ENCODE measurements at regions not wholly inside any gene's neighbourhood (a gene's known extent, or its start where the extent isn't known, plus 50 kb on each side); places are given as distances from the start of the nearest gene placed in this dataset.
"Not testable (repeated sequence)": the region's sequence is repeated elsewhere in the genome, so short reads cannot be mapped to it uniquely, and the experiment has no call there.

GRCh38 chr6:159529934-159530333 is 163.1 kb downstream of the SOD2 start:
- no peak for DNase-seq (ENCODE audit: low read depth)
- Histone ChIP-seq H3K4me3 (ENCODE audit: low read depth, low read length) (no peak overlapping the region), H3K27me3 (ENCODE audit: control insufficient read depth, insufficient read depth, low read length) (no peaks in the 10 kb centered on the region), H3K36me3 (ENCODE audit: control insufficient read depth, insufficient read depth, low read length) (no peaks in the 10 kb centered on the region)
- no peak for TF ChIP-seq CTCF (IDR thresholded peaks at IDR 0.05; ENCODE audit: insufficient read depth, low read length, poor library complexity, severe bottlenecking)

- no peak for TF ChIP-seq CTCF (IDR thresholded peaks at IDR 0.05; ENCODE audit: insufficient read depth, low read length, poor library complexity, severe bottlenecking)
- no peak overlapping the region for H3K4me3 ChIP-seq (ENCODE audit: low read depth, low read length)
- no peak for DNase-seq (ENCODE audit: low read depth)
Observed at GRCh38 chr6:159527351-159527750, 165.7 kb downstream of the SOD2 start.

GRCh38 chr6:159525445-159526025 is 167.5 kb downstream of the SOD2 start:
- no peak for TF ChIP-seq CTCF (IDR thresholded peaks at IDR 0.05; ENCODE audit: insufficient read depth, low read length, poor library complexity, severe bottlenecking)
- Histone ChIP-seq H3K36me3 (ENCODE audit: control insufficient read depth, insufficient read depth, low read length) (no peaks in the 10 kb centered on the region), H3K27me3 (ENCODE audit: control insufficient read depth, insufficient read depth, low read length) (no peaks in the 10 kb centered on the region), H3K4me3 (ENCODE audit: low read depth, low read length) (no peak overlapping the region)
- no peak for DNase-seq (ENCODE audit: low read depth)

More at GRCh38 chr6:159527351-159527750, 165.7 kb downstream of the SOD2 start:
- Histone ChIP-seq H3K27me3 (ENCODE audit: control insufficient read depth, insufficient read depth, low read length) (no peaks in the 10 kb centered on the region), H3K36me3 (ENCODE audit: control insufficient read depth, insufficient read depth, low read length) (no peaks in the 10 kb centered on the region)

DNA sequence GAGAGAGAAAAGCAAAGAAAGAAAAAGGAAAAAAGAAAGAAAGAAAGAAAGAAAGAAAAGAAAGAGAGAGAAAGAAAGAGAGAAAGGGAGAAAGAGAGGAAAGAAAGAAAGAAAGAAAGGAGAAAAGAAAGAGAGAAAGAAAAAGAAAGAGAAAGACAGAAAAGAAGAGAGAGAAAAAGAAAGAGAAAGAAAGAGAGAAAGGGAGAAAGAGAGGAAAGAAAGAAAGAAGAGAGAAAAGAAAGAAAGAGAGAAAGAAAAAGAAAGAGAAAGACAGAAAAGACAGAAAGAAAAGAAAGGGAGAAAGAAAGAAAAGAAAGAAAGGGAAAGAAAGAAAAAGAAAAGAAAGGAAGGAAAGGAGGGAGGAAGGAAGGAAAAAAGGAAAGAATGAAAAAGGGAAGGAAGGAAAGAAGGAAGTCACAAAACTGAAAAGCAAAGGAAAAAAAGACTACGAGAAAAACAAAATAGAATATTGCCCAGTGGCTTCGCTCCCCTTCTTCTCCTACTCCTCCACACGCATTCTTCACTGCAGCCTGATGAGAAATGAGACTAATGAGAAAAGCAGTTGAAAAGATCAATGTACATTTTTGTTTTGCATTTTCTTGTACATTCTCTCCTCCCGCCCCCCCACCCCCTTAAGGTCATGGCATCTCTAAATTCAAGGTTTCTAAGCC is 170.0 kb downstream of the SOD2 start:
- TF ChIP-seq CTCF (IDR thresholded peaks at IDR 0.05; ENCODE audit: insufficient read depth, low read length, poor library complexity, severe bottlenecking), result no peak
- Histone ChIP-seq H3K36me3 (ENCODE audit: control insufficient read depth, insufficient read depth, low read length) (no peaks in the 10 kb centered on the region), H3K27me3 (ENCODE audit: control insufficient read depth, insufficient read depth, low read length) (no peaks in the 10 kb centered on the region), H3K4me3 (ENCODE audit: low read depth, low read length) (no peak overlapping the region)
- DNase-seq (ENCODE audit: low read depth), result no peak

GRCh38 chr6:159521962-159522361 is 171.1 kb downstream of the SOD2 start:
- H3K36me3 ChIP-seq (ENCODE audit: control insufficient read depth, insufficient read depth, low read length), result no peaks in the 10 kb centered on the region
- no peak for DNase-seq (ENCODE audit: low read depth)
- no peak overlapping the region for H3K4me3 ChIP-seq (ENCODE audit: low read depth, low read length)
- H3K27me3 ChIP-seq (ENCODE audit: control insufficient read depth, insufficient read depth, low read length), result no peaks in the 10 kb centered on the region
- no peak for TF ChIP-seq CTCF (IDR thresholded peaks at IDR 0.05; ENCODE audit: insufficient read depth, low read length, poor library complexity, severe bottlenecking)

- no peaks in the 10 kb centered on the region for H3K36me3 ChIP-seq (ENCODE audit: control insufficient read depth, insufficient read depth, low read length)
- TF ChIP-seq CTCF (IDR thresholded peaks at IDR 0.05; ENCODE audit: insufficient read depth, low read length, poor library complexity, severe bottlenecking), result no peak
- H3K4me3 ChIP-seq (ENCODE audit: low read depth, low read length), result no peak overlapping the region
- H3K27me3 ChIP-seq (ENCODE audit: control insufficient read depth, insufficient read depth, low read length), result no peaks in the 10 kb centered on the region
- no peak for DNase-seq (ENCODE audit: low read depth)
Observed at GRCh38 chr6:159520002-159520401, 173.0 kb downstream of the SOD2 start.

GRCh38 chr6:159515811-159516210 is 177.2 kb downstream of the SOD2 start:
- not testable (repeated sequence) for DNase-seq (ENCODE audit: low read depth); H3K4me3 ChIP-seq (ENCODE audit: low read depth, low read length); H3K36me3 ChIP-seq (ENCODE audit: control insufficient read depth, insufficient read depth, low read length)

More at GRCh38 chr6:159515811-159516210, 177.2 kb downstream of the SOD2 start:
- H3K27me3 ChIP-seq (ENCODE audit: control insufficient read depth, insufficient read depth, low read length), result not testable (repeated sequence)

All from kidney epithelial cell (primary cell).